H9 (cell line): ENCODE measurements at regions not wholly inside any gene's neighbourhood (a gene's known extent, or its start where the extent isn't known, plus 50 kb on each side); places are given as distances from the start of the nearest gene placed in this dataset.

Experiments
- DNase-seq: peaks from one replicate; pipeline ENCODE4 v3.0.0-alpha.2; 2017
- H2AFZ ChIP-seq: one replicate; pipeline ENCODE4 v1.6.1; 2013; ENCODE audit warnings: mild to moderate bottlenecking, low read length, control low read depth, moderate library complexity
- H2AK5ac ChIP-seq: 2 replicates; pipeline ENCODE4 v1.6.1; 2013; ENCODE audit warnings: low read length, control low read depth, mixed read lengths; ENCODE audit not compliant: insufficient read length
- H2BK120ac ChIP-seq: one replicate; pipeline ENCODE4 v1.6.1; 2013; ENCODE audit warnings: low read depth, mild to moderate bottlenecking, low read length, control low read depth, inconsistent platforms; ENCODE audit not compliant: poor library complexity, severe bottlenecking
- H2BK12ac ChIP-seq: 2 replicates; pipeline ENCODE4 v1.6.1; 2013; ENCODE audit warnings: low read length, control low read depth, mixed read lengths, low read depth; ENCODE audit not compliant: insufficient read length
- H2BK15ac ChIP-seq: 2 replicates; pipeline ENCODE4 v1.6.1; 2013; ENCODE audit warnings: low read depth, low read length, control low read depth
- H2BK20ac ChIP-seq: one replicate; pipeline ENCODE4 v1.6.1; 2013; ENCODE audit warnings: low read depth, mild to moderate bottlenecking, low read length, control low read depth, inconsistent platforms; ENCODE audit not compliant: poor library complexity, severe bottlenecking
- H2BK5ac ChIP-seq: 2 replicates; pipeline ENCODE4 v1.6.1; 2013; ENCODE audit warnings: low read length, control low read depth, mixed read lengths; ENCODE audit not compliant: insufficient read length
- H3K14ac ChIP-seq: 2 replicates; pipeline ENCODE4 v1.6.1; 2013; ENCODE audit warnings: low read length, control low read depth; ENCODE audit not compliant: insufficient read depth
- H3K18ac ChIP-seq: 2 replicates; pipeline ENCODE4 v1.6.1; 2013; ENCODE audit warnings: low read depth, mild to moderate bottlenecking, mixed read lengths, low read length, control low read depth; ENCODE audit not compliant: insufficient read length
- H3K23ac ChIP-seq: 2 replicates; pipeline ENCODE4 v1.6.1; 2013; ENCODE audit warnings: low read length, control low read depth, mixed read lengths, low read depth; ENCODE audit not compliant: insufficient read length
- H3K23me2 ChIP-seq: 2 replicates; pipeline ENCODE4 v1.6.1; 2013; ENCODE audit warnings: low read depth, mild to moderate bottlenecking, mixed read lengths, low read length, control low read depth; ENCODE audit not compliant: insufficient read length, poor library complexity, severe bottlenecking
- H3K27ac ChIP-seq: 2 replicates; pipeline ENCODE4 v1.5.1; 2013; ENCODE audit warnings: low read length, control low read depth, mixed read lengths, low read depth; ENCODE audit not compliant: insufficient read length
- H3K27me3 ChIP-seq: 2 replicates; pipeline ENCODE4 v1.6.1; 2013; ENCODE audit warnings: low read length, control low read depth, inconsistent platforms; ENCODE audit not compliant: insufficient read depth
- H3K4ac ChIP-seq: 2 replicates; pipeline ENCODE4 v1.6.1; 2013; ENCODE audit warnings: low read depth, mild to moderate bottlenecking, control low read depth, inconsistent platforms, low read length, moderate library complexity
- H3K4me1 ChIP-seq: 2 replicates; pipeline ENCODE4 v1.6.1; 2013; ENCODE audit warnings: low read length, control low read depth, inconsistent platforms; ENCODE audit not compliant: insufficient read depth
- H3K4me2 ChIP-seq: 2 replicates; pipeline ENCODE4 v1.6.1; 2013; ENCODE audit warnings: low read length, control low read depth, mixed read lengths; ENCODE audit not compliant: insufficient read length, insufficient read depth
- H3K56ac ChIP-seq: 2 replicates; pipeline ENCODE4 v1.6.1; 2013; ENCODE audit warnings: low read depth, mild to moderate bottlenecking, mixed read lengths, low read length, control low read depth; ENCODE audit not compliant: insufficient read length
- H3K79me1 ChIP-seq: 2 replicates; pipeline ENCODE4 v1.6.1; 2013; ENCODE audit warnings: low read depth, mild to moderate bottlenecking, moderate library complexity, low read length, control low read depth, inconsistent platforms; ENCODE audit not compliant: insufficient read depth, poor library complexity, severe bottlenecking
- H3K79me2 ChIP-seq: 2 replicates; pipeline ENCODE4 v1.6.1; 2013; ENCODE audit warnings: low read length, control low read depth, inconsistent platforms; ENCODE audit not compliant: insufficient read depth
- H3K9ac ChIP-seq: 2 replicates; pipeline ENCODE4 v1.6.1; 2013; ENCODE audit warnings: low read length, control low read depth, mixed read lengths; ENCODE audit not compliant: insufficient read length; ENCODE audit errors: extremely low read depth
- H3K9me3 ChIP-seq: one replicate; pipeline ENCODE4 v1.6.1; 2013; ENCODE audit warnings: low read depth, low read length, inconsistent platforms; ENCODE audit not compliant: control insufficient read depth
- H3T11ph ChIP-seq: one replicate; pipeline ENCODE4 v1.6.1; 2013; ENCODE audit warnings: mild to moderate bottlenecking, low read length, control low read depth, inconsistent platforms
- H4K20me1 ChIP-seq: one replicate; pipeline ENCODE4 v1.6.1; 2013; ENCODE audit not compliant: control insufficient read depth, insufficient read length, insufficient read depth
- H4K5ac ChIP-seq: 2 replicates; pipeline ENCODE4 v1.6.1; 2013; ENCODE audit warnings: low read depth, mild to moderate bottlenecking, mixed read lengths, low read length, control low read depth; ENCODE audit not compliant: insufficient read length
- H4K8ac ChIP-seq: replicated peaks from 2 replicates; pipeline ENCODE4 v1.6.1; 2013; ENCODE audit warnings: low read length, control low read depth, mixed read lengths, low read depth; ENCODE audit not compliant: insufficient read length
- H4K91ac ChIP-seq: 2 replicates; pipeline ENCODE4 v1.6.1; 2013; ENCODE audit warnings: low read depth, mild to moderate bottlenecking, moderate library complexity, mixed read lengths, low read length, control low read depth; ENCODE audit not compliant: insufficient read length
- H3K27ac Mint-ChIP-seq, 3 experiments: 2 replicates in 2 of 3; 3 replicates in 1 of 3; pipeline ENCODE4 v1.8.0; 2020 to 2021; ENCODE audit warnings: mixed read lengths in 3 of 3, mild to moderate bottlenecking in 1 of 3, moderate library complexity in 1 of 3
- H3K27me3 Mint-ChIP-seq: 2 replicates; pipeline ENCODE4 v1.8.0; 2021; ENCODE audit warnings: low read depth, mild to moderate bottlenecking, moderate library complexity, mixed read lengths
- H3K36me3 Mint-ChIP-seq, 3 experiments: 2 replicates in 2 of 3; 3 replicates in 1 of 3; pipeline ENCODE4 v1.8.0; 2020 to 2021; ENCODE audit warnings: low read depth in 3 of 3, mixed read lengths in 3 of 3; ENCODE audit not compliant: insufficient read depth in 1 of 3
- H3K4me1 Mint-ChIP-seq, 2 experiments: 2 replicates each; pipeline ENCODE4 v1.8.0; 2020; ENCODE audit warnings: mixed read lengths in 2 of 2
- H3K4me3 Mint-ChIP-seq, 2 experiments: 2 replicates in 1 of 2; 3 replicates in 1 of 2; pipeline ENCODE4 v1.8.0; 2020 to 2021; ENCODE audit warnings: mild to moderate bottlenecking in 2 of 2, mixed read lengths in 2 of 2, moderate library complexity in 1 of 2
- H3K9me3 Mint-ChIP-seq, 2 experiments: 2 replicates in 1 of 2; 3 replicates in 1 of 2; pipeline ENCODE4 v1.8.0; 2020; ENCODE audit warnings: mild to moderate bottlenecking in 2 of 2, mixed read lengths in 2 of 2, moderate library complexity in 1 of 2
- CTCF ChIP-seq: fragments of 200-600 bp; sonication (generic); conservative IDR thresholded peaks from 3 replicates; pipeline ENCODE4 v1.8.0; 2021; ENCODE audit warnings: antibody characterized with exemption, mild to moderate bottlenecking
- WGBS: extraction: QIAGEN DNeasy Blood & Tissue Kit; methylation state at CpG from one replicate; pipeline ENCODE4 v1.1.7; 2013; ENCODE audit warnings: missing lambda C conversion rate, low lambda C conversion rate, mixed read lengths; ENCODE audit not compliant: insufficient read length; ENCODE audit errors: extremely low coverage; 5-methylcytosine and 5-hydroxymethylcytosine counted together

- H2BK5ac ChIP-seq, result no peak overlapping the region
- H2BK120ac ChIP-seq, result no peak overlapping the region
- H2AFZ ChIP-seq, result no peak overlapping the region
- H3K27me3 ChIP-seq, result peaks cover 37% of the 10 kb centered on the region
- H2AK5ac ChIP-seq, result no peak overlapping the region
- no peak for DNase-seq
- H3K56ac ChIP-seq, result no peak overlapping the region
- H3K23me2 ChIP-seq, result no peaks in the 10 kb centered on the region
- H4K91ac ChIP-seq, result no peak overlapping the region
- no peak overlapping the region for H3K14ac ChIP-seq
- no peak overlapping the region for H2BK20ac ChIP-seq
- H3K4me2 ChIP-seq, result no peak overlapping the region
- Mint-ChIP-seq H3K4me3 (no peak overlapping the region), H3K36me3 (no peaks in the 10 kb centered on the region), H3K27ac (no peak overlapping the region), H3K9me3 (peaks cover 0 to 3% of the 10 kb centered on the region in 2 experiments; a peak in 2 of 5 replicates), H3K4me1 (peaks cover 9 to 10% of the 10 kb centered on the region in 2 experiments), H3K27me3 (peaks cover 58% of the 10 kb centered on the region)
- no peaks in the 10 kb centered on the region for H3K4me1 ChIP-seq
- H4K5ac ChIP-seq, result no peak overlapping the region
- no peak overlapping the region for H3T11ph ChIP-seq
- H3K79me1 ChIP-seq, result no peaks in the 10 kb centered on the region
- no peak for TF ChIP-seq CTCF
- H3K9ac ChIP-seq, result no peak overlapping the region
- no peaks in the 10 kb centered on the region for H4K20me1 ChIP-seq
- WGBS, result no CpG with 5 or more reads among the region's 1 CpG
- no peak overlapping the region for H3K23ac ChIP-seq
- no peak overlapping the region for H3K4ac ChIP-seq
- no peaks in the 10 kb centered on the region for H3K79me2 ChIP-seq
- no peak overlapping the region for H2BK12ac ChIP-seq
- H3K27ac ChIP-seq, result no peak overlapping the region
- no peak overlapping the region for H4K8ac ChIP-seq
- H3K9me3 ChIP-seq, result no peaks in the 10 kb centered on the region
- H3K18ac ChIP-seq, result no peak overlapping the region
- no peak overlapping the region for H2BK15ac ChIP-seq
Observed at GRCh38 chr11:20213790-20214189, 53.5 kb upstream of the DBX1 start.
